ENCODE measurements at regions not wholly inside any gene's neighbourhood (a gene's known extent, or its start where the extent isn't known, plus 50 kb on each side); places are given as distances from the start of the nearest gene placed in this dataset.

DNA sequence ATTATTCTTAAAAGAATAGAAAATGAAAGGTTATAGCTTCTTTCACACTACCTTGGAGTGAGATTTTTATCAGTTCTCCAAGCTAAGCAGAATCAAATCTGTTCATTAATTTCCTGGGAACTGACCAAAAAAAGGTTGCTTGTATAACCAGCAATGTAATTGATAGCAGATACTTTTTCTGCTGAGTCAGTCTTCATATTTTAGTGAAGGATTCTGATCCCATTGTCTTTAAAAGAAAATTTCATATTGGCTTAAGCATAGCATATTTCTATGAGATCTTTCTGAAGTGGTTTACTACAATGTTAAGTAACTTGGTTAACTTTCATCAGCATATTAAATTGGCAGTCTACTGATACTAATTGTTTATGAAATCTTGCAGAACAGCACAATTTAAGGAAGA is 338.0 kb downstream of the TMX3 start:
- H3K4me3 Mint-ChIP-seq (ENCODE audit: unreplicated experiment), result no peak overlapping the region
- H3K4me1 Mint-ChIP-seq (ENCODE audit: unreplicated experiment), result no peaks in the 10 kb centered on the region

DNA sequence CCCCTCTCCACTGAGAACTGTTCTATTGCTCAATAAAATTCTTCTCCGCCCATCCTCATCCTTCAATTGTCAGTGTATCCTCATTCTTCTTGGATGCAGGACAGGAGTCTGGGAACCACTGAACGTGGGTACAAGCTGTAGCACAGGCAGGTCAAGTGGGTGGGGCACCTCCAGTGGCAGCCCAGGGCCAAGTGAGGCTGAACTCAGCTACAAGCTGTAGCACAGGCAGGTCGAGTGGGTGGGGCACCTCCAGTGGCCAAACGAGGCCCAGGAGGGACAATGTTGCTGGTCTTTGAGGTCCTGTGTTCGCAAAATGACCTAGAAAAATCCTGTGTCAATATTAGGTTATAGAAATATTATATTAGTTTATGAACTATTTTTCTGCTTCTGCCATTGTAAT is 352.0 kb downstream of the TMX3 start:
- H3K4me1 Mint-ChIP-seq (ENCODE audit: unreplicated experiment), result no peaks in the 10 kb centered on the region
- no peaks in the 10 kb centered on the region for H3K27me3 Mint-ChIP-seq (ENCODE audit: unreplicated experiment)
- no peaks in the 10 kb centered on the region for H3K36me3 Mint-ChIP-seq (ENCODE audit: low read depth, unreplicated experiment)
- DNase-seq (ENCODE audit: low spot score), result no peak
- TF ChIP-seq, protein P1, sequence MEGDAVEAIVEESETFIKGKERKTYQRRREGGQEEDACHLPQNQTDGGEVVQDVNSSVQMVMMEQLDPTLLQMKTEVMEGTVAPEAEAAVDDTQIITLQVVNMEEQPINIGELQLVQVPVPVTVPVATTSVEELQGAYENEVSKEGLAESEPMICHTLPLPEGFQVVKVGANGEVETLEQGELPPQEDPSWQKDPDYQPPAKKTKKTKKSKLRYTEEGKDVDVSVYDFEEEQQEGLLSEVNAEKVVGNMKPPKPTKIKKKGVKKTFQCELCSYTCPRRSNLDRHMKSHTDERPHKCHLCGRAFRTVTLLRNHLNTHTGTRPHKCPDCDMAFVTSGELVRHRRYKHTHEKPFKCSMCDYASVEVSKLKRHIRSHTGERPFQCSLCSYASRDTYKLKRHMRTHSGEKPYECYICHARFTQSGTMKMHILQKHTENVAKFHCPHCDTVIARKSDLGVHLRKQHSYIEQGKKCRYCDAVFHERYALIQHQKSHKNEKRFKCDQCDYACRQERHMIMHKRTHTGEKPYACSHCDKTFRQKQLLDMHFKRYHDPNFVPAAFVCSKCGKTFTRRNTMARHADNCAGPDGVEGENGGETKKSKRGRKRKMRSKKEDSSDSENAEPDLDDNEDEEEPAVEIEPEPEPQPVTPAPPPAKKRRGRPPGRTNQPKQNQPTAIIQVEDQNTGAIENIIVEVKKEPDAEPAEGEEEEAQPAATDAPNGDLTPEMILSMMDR (IDR thresholded peaks at IDR 0.05; ENCODE audit: unreplicated experiment), result no peak
- H3K27ac Mint-ChIP-seq (ENCODE audit: unreplicated experiment), result no peak overlapping the region
- H3K4me3 Mint-ChIP-seq (ENCODE audit: unreplicated experiment), result no peak overlapping the region
- peaks cover 5% of the 10 kb centered on the region for H3K9me3 Mint-ChIP-seq (ENCODE audit: unreplicated experiment)

More for the DNA sequence above, 338.0 kb downstream of the TMX3 start:
- Mint-ChIP-seq H3K27me3 (ENCODE audit: unreplicated experiment) (no peaks in the 10 kb centered on the region), H3K9me3 (ENCODE audit: unreplicated experiment) (no peaks in the 10 kb centered on the region), H3K36me3 (ENCODE audit: low read depth, unreplicated experiment) (no peaks in the 10 kb centered on the region), H3K27ac (ENCODE audit: unreplicated experiment) (no peak overlapping the region)
- TF ChIP-seq, protein P1 (IDR thresholded peaks at IDR 0.05; ENCODE audit: unreplicated experiment), result no peak
- no peak for DNase-seq (ENCODE audit: low spot score)

DNA sequence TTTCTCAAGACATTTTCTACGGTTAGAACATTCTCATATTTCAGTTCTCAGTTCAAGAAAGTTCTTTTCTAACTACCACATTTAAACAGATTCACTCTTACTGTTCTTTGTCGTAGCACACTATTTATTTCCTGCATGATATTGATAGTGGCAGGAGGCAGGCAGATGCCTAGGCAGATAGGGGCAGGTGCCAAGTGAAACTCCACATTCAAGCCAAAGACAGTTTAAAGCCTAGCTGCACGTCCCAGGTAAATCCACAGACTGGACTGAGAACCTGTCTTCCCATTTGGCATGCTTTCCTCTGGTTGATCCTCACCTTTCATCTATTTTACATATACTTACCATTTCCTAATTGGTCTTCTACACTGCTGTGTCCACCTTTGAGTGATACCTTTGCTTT is 359.3 kb downstream of the TMX3 start:
- TF ChIP-seq, protein P1 (IDR thresholded peaks at IDR 0.05; ENCODE audit: unreplicated experiment), result no peak
- H3K36me3 Mint-ChIP-seq (ENCODE audit: low read depth, unreplicated experiment), result no peaks in the 10 kb centered on the region
- no peak overlapping the region for H3K27ac Mint-ChIP-seq (ENCODE audit: unreplicated experiment)
- no peaks in the 10 kb centered on the region for H3K27me3 Mint-ChIP-seq (ENCODE audit: unreplicated experiment)
- H3K4me3 Mint-ChIP-seq (ENCODE audit: unreplicated experiment), result no peak overlapping the region
- no peaks in the 10 kb centered on the region for H3K4me1 Mint-ChIP-seq (ENCODE audit: unreplicated experiment)
- no peak for DNase-seq (ENCODE audit: low spot score)
- H3K9me3 Mint-ChIP-seq (ENCODE audit: unreplicated experiment), result peaks cover 5% of the 10 kb centered on the region

DNA sequence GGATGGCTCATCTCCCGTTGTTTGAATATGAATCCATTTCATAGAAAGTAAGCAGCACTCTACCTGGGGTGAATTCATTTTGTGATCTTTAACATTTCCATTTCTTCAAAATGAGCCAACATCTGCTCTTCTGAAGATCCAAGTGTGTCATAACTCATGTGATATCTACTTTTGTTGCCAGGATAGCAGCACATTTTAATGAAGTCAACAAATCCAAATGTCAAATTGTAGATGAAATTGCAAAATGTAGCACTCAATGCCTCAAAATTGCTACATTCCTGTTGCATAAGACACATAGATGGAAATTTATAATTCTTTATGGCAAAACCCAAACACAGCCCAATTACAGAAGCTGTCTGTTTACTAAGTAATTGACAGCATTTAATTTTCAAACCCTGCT is 360.7 kb downstream of the TMX3 start:
- no peaks in the 10 kb centered on the region for H3K4me1 Mint-ChIP-seq (ENCODE audit: unreplicated experiment)
- DNase-seq (ENCODE audit: low spot score), result no peak
- no peak overlapping the region for H3K4me3 Mint-ChIP-seq (ENCODE audit: unreplicated experiment)
- no peak overlapping the region for H3K27ac Mint-ChIP-seq (ENCODE audit: unreplicated experiment)
- TF ChIP-seq, protein P1 (IDR thresholded peaks at IDR 0.05; ENCODE audit: unreplicated experiment), result no peak
- H3K36me3 Mint-ChIP-seq (ENCODE audit: low read depth, unreplicated experiment), result no peaks in the 10 kb centered on the region
- H3K9me3 Mint-ChIP-seq (ENCODE audit: unreplicated experiment), result peaks cover 5% of the 10 kb centered on the region
- no peaks in the 10 kb centered on the region for H3K27me3 Mint-ChIP-seq (ENCODE audit: unreplicated experiment)

DNA sequence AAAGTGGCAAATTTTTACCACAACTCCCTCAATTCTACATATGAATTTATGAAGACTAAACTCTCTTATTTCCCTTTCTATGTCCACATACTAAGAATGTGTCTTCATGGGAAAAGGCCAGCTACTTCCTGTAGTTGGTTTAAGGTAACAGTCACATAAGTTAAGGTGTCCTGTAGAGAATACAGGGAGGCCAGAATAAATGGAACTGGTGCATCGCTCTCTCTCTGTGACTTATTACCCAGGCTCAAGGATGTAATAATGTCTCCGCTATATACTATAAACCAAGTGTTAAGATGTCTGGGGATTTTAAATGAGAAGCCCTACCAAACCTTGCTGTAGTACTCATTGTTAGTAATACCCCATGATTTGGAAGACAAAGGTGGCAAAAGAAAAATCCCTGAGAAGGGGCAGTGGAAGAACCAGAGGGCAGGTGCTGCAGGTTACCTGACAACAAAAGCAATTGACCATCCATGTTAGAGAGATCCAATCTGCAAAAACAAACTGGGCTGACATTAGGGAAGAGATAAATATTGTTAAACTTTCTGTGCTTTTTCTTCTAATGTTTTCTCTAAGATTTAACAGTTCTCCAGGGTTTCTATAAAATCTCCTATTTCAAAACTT is 372.8 kb downstream of the TMX3 start:
- no peak overlapping the region for H3K4me3 Mint-ChIP-seq (ENCODE audit: unreplicated experiment)
- no peaks in the 10 kb centered on the region for H3K36me3 Mint-ChIP-seq (ENCODE audit: low read depth, unreplicated experiment)
- no peak overlapping the region for H3K27ac Mint-ChIP-seq (ENCODE audit: unreplicated experiment)
- no peaks in the 10 kb centered on the region for H3K4me1 Mint-ChIP-seq (ENCODE audit: unreplicated experiment)
- TF ChIP-seq, protein P1 (IDR thresholded peaks at IDR 0.05; ENCODE audit: unreplicated experiment), result no peak
- peaks cover 2% of the 10 kb centered on the region for H3K27me3 Mint-ChIP-seq (ENCODE audit: unreplicated experiment)
- no peaks in the 10 kb centered on the region for H3K9me3 Mint-ChIP-seq (ENCODE audit: unreplicated experiment)
- DNase-seq (ENCODE audit: low spot score), result no peak
